T-helper 9 cell (primary cell): ENCODE measurements at regions not wholly inside any gene's neighbourhood (a gene's known extent, or its start where the extent isn't known, plus 50 kb on each side); places are given as distances from the start of the nearest gene placed in this dataset.

Experiments used
- DNase-seq: peaks from one replicate; pipeline ENCODE4 v3.0.0-alpha.2; 2020

GRCh38 chr10:129140921-129141885 lies 325.8 kb upstream of the MGMT start:
- DNase-seq = no peak

DNA sequence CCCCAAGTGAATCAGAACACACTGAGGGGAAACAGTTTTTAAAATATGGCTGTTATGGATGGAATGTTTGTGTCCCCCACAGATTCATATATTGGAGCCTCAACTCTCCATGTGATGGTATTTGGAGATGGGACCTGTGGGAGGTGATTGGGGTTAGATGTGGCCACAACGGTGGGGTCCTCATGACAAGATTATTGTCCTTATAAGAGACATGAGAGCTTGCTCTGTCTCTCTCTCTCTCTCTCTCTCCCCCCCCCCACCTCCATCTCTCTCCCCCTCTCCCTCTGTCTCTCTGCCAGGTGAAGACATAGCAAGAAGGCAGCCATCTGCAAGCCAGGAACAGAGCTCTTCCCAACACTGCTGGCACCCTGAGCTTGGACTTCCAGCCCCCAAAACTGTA lies 315.8 kb upstream of the MGMT start:
- no peak for DNase-seq

- DNase-seq = no peak
Observed at GRCh38 chr10:129156406-129156805, 310.6 kb upstream of the MGMT start.

GRCh38 chr10:129157185-129157584 lies 309.9 kb upstream of the MGMT start:
- DNase-seq = no peak

DNA sequence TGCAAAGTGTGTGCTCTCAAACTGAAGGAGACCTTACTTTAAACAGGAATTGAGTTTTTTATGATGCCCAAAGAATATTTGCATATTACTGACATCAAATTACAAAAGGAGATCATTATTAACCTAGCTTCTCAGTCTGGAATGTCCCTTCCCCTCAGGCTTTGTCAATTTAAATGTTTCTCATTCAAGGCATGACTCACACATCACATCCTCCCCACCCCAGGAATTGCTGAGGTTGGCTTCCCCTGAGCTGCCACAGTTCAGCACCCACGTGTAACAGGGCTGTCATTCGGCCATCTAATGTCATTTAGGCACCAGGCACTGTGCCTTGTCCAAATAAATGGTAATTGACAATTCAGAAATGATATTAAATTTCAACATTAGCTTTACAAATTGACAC lies 305.9 kb upstream of the MGMT start:
- DNase-seq = no peak

GRCh38 chr10:129163531-129163930 lies 303.5 kb upstream of the MGMT start:
- DNase-seq = no peak

DNA sequence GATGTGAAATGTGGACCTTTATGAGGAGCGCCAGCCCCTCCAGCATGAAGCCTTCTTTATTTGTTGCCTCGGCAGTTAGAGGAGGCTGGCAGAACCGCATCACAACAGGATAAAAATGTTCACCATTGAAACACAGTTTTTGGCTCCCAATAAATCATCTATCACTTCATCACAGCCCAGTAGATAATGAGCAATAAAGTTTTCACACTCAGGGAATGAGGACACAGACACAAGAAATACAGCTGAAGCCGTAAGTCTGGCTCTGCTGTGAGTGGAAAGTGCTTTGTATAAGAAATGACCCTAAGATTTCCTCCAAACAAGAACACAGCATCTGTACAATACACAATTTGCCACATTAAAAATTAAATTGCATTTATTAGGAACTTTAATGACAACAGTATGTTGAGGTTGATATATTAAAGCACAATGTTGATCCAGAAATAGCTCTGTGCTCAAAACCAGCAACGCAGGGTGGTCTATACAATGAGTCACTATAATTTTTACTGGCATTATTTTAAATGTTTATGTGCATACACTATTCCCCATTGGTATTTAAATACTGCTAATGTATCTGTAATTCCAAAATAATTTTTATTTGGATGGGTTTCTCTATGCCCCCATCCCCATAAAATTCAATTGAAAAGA lies 301.8 kb upstream of the MGMT start:
- no peak for DNase-seq

- no peak for DNase-seq
Observed at GRCh38 chr10:129165770-129166169, 301.3 kb upstream of the MGMT start.

DNA sequence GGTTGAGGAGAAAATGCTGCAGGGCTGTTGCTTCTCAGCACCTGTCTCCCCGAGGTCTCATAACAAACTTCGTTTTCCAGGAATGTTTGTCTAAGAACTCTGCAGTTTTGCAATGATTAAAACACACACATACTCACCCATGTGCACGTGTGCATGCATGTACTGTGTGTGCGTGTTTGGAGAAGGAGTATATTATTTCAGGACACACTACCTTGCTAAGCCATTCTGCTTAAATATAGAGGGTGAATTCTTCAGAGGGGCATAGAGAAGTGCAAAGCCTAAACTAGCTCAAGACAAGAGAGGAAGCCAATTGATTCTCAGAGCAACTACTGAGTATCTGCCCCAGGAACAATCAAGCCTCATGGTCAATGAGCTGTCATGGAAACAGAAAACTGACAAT lies 298.4 kb upstream of the MGMT start:
- DNase-seq = no peak

GRCh38 chr10:129169115-129169514 lies 297.9 kb upstream of the MGMT start:
- DNase-seq = no peak

DNA sequence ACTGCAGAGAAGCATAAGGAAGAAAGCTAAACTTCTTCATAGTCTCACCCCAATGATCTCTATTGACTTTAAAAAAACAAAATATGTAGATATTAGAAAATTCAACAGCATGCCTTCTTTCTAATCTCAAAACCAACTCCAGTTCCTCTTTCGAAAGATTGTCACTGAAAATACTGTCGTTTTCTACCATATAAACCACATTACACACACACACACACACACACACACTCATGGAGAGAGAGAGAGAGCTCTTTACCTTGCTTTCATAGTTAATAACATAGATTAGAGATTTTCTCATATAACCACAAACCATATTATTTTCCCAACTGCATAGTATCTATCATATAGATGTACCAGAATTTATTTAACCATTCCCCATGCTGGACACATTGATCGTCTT lies 296.2 kb upstream of the MGMT start:
- no peak for DNase-seq

DNA sequence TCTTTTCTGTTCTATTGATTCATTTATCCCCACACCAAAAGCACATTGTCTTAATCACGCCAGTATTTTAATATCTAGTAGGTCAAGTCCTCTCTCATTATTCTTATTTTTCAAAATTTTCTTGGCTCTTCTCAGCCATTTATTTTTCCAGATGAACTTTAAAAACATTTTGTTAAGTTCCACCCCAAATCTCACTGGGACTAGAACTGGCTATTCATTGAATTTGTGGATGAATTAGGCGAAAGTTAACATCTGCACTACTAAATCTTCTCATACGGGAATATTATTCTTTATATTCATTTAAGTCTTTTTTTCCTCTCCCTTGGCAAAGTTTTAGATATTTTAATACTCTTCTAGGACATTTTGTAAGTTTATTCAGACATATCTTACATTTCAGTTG lies 295.2 kb upstream of the MGMT start:
- DNase-seq = no peak

DNA sequence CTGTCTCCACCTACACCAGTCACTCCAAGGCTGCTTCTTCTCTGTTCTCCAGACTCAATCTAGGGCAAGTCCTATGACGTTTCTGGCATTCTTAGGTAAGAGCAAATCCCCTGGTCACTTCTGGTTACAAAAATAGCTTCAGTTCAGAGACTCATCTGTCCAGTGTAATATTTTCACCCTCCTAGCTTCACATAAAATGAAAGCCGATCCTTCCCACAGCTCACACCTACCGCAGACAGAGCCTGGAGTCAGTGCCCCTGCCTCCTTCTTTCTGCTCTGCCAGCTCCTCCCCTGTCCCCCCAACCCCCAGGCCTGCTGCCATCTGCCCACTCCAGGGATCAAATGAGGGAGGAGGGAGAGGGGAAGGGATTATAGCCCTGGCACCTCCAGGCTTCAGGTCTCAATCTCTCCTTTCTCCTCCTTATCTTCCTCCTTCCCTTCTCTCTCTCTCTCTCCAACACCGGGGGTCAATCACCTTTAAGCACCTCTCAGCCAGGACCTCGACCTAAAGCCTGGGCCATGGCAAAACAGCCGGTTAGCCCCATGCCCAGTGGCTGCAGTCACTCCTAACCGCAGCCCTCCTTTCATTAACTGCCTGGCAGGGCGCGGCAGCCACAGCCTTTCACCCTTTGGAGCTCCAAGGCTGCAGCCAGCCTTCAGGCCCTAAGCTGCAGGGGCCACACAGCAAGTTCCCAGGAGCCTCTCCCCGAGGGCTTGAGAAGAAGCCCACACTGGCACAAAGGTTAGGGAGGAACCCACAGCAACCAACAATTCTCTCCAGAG lies 292.6 kb upstream of the MGMT start:
- DNase-seq = no peak

- no peak for DNase-seq
Observed at GRCh38 chr10:129179245-129179971, 287.6 kb upstream of the MGMT start.

DNA sequence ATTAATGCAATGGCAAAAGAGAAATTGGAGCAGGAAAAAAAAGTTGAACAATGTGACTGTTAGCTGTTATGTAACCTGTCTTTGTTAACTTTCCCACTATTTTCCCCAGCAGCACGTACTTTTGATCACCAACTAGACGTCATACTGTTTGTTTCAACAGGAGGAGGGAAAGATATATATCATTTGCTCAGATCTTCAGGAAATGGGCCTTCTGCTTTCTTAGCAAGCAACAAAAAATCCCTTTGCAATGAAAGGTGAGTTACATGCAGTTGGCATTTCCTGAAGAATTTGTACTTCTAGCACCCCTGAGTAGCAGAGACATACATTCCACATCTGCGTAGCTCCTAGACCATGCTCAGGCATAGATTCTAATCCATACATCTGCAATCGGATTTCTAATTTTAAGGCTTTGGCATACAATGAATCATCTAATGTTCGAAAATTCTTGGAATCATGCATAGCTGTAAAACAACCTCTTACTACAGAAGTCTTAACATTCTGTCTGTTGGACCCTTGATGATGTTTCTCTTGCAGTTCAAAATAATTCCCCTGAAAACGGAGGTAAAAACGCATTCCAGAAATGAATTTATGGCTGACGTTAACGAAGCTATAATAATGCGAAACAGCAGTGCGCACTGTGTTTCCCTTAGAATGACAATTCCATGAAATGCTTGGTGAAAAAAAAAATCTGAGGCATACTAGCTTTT lies 286.9 kb upstream of the MGMT start:
- DNase-seq = no peak

DNA sequence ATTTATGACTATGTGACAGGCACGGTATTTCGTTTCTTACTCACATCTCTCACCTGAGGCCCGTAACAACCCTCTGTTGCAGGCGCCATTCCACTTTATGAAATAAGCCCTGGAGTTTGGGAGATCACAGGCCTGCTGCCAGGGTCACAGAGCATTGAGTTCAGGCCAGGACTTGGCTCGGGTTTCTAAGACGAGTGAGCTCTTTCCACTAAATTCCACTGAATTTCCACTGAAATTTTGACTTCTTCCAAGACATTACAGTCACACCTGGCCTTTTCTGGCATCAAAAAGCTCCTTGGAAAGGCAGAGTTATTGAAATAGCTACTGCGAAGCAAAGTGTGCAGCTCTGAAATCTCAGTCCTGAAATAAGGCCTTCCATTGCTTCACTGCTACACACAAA lies 282.8 kb upstream of the MGMT start:
- no peak for DNase-seq

DNA sequence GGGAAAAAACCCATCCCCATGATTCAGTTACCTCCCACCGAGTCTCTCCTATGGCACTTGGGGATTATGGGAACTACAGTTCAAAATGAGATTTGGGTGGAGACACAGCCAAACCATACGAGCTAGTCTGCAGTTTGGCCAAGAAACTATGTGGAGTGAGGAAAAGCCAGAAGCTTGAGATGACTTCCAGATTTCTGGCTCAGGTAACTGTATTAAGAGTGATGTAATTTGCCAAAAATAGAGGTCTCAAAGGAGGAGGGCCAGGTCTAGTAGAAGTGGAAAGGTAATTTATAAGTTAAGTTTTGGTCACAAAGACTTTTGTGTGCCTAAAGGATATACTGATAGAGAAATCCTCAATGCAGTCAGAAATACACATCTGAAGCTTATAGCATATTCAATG lies 279.7 kb upstream of the MGMT start:
- DNase-seq = no peak

GRCh38 chr10:129191797-129192196 lies 275.2 kb upstream of the MGMT start:
- DNase-seq = no peak

DNA sequence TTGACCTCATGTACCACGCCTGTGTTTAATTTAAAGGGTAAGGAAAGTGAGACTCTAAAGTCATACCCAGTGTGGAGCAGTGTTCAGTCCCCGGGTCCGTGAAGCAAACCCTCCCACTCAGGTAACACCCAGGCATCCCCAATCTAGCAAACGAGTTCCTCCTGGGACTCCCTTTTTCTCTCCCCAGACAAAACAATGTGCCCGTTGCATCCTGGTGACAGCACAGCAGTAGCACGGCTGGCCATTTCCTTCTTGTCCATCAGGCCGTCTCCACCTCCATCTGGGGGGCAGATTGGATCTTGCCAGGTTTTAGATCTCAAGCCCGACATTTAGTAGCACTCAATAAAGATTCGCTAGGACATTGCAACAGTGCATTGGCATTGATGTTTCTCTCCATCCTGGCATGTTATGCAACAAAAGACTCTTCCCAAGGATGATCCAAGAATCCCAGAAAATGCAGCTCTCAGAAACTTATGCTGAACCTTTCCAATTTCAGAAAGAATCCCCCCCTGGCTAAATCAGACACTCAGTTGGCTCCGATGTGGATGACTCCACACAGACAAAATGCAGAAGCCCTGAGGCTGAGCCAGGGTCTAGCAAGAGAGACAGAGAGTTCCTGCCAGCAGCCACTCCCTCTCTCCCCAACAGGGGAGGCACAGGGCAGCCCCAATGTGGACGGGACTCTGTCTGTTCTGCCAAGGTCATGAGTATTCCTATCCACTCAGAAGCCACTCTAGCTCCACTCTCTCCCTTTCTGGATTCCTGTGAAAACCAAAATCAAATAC lies 274.5 kb upstream of the MGMT start:
- DNase-seq = no peak

- DNase-seq = no peak
Observed at GRCh38 chr10:129193148-129193547, 273.9 kb upstream of the MGMT start.

GRCh38 chr10:129194181-129194870 lies 272.7 kb upstream of the MGMT start:
- no peak for DNase-seq
